Chondrocyte (in vitro differentiated cells): ENCODE measurements at regions not wholly inside any gene's neighbourhood (a gene's known extent, or its start where the extent isn't known, plus 50 kb on each side); places are given as distances from the start of the nearest gene placed in this dataset.

Experiments
- DNase-seq: peaks from one replicate; pipeline ENCODE4 v3.0.0; 2021; ENCODE audit warnings: mixed read lengths, low spot score
- H3K27ac Mint-ChIP-seq: one replicate; pipeline ENCODE4 v1.8.0; 2021; ENCODE audit warnings: mild to moderate bottlenecking, moderate library complexity, mixed read lengths; ENCODE audit not compliant: unreplicated experiment
- H3K27me3 Mint-ChIP-seq: 2 replicates; pipeline ENCODE4 v1.8.0; 2021; ENCODE audit warnings: low read depth, mixed read lengths
- H3K36me3 Mint-ChIP-seq: 2 replicates; pipeline ENCODE4 v1.8.0; 2021; ENCODE audit warnings: low read depth, mixed read lengths
- H3K4me1 Mint-ChIP-seq: 2 replicates; pipeline ENCODE4 v1.8.0; 2021; ENCODE audit warnings: low read depth, mild to moderate bottlenecking, mixed read lengths
- H3K4me3 Mint-ChIP-seq: one replicate; pipeline ENCODE4 v1.8.0; 2021; ENCODE audit warnings: mild to moderate bottlenecking, moderate library complexity, mixed read lengths; ENCODE audit not compliant: unreplicated experiment
- H3K9me3 Mint-ChIP-seq: 2 replicates; pipeline ENCODE4 v1.8.0; 2021; ENCODE audit warnings: low read depth, mixed read lengths
- CTCF ChIP-seq: fragments of 200-600 bp; sonication (generic); IDR thresholded peaks from 2 replicates; pipeline ENCODE4 v1.5.0; 2021; ENCODE audit warnings: antibody characterized with exemption, mild to moderate bottlenecking, moderate library complexity

GRCh38 chr2:184067502-184067901 lies 530.8 kb upstream of the ZNF804A start:
- H3K4me3 Mint-ChIP-seq = no peak overlapping the region
- no peak overlapping the region for H3K27ac Mint-ChIP-seq
- no peaks in the 10 kb centered on the region for H3K36me3 Mint-ChIP-seq
- peaks cover 12% of the 10 kb centered on the region for H3K27me3 Mint-ChIP-seq
- H3K9me3 Mint-ChIP-seq = no peaks in the 10 kb centered on the region
- TF ChIP-seq CTCF = no peak
- no peaks in the 10 kb centered on the region for H3K4me1 Mint-ChIP-seq
- no peak for DNase-seq

- H3K27me3 Mint-ChIP-seq = peaks cover 5% of the 10 kb centered on the region
- no peaks in the 10 kb centered on the region for H3K4me1 Mint-ChIP-seq
- no peak for TF ChIP-seq CTCF
- no peak overlapping the region for H3K4me3 Mint-ChIP-seq
- DNase-seq = no peak
- no peak overlapping the region for H3K27ac Mint-ChIP-seq
- no peaks in the 10 kb centered on the region for H3K9me3 Mint-ChIP-seq
- no peaks in the 10 kb centered on the region for H3K36me3 Mint-ChIP-seq
Observed at GRCh38 chr2:184072470-184072869, 525.9 kb upstream of the ZNF804A start.

- no peak for DNase-seq
- H3K4me1 Mint-ChIP-seq = no peaks in the 10 kb centered on the region
- H3K27me3 Mint-ChIP-seq = peaks cover 2% of the 10 kb centered on the region
- H3K4me3 Mint-ChIP-seq = no peak overlapping the region
- H3K36me3 Mint-ChIP-seq = no peaks in the 10 kb centered on the region
- no peak overlapping the region for H3K27ac Mint-ChIP-seq
- no peaks in the 10 kb centered on the region for H3K9me3 Mint-ChIP-seq
- no peak for TF ChIP-seq CTCF
Observed at GRCh38 chr2:184078496-184078895, 519.8 kb upstream of the ZNF804A start.

GRCh38 chr2:184091456-184091855 lies 506.9 kb upstream of the ZNF804A start:
- Mint-ChIP-seq H3K27me3 (peaks cover 12% of the 10 kb centered on the region), H3K27ac (no peak overlapping the region), H3K9me3 (peaks cover 10% of the 10 kb centered on the region), H3K36me3 (no peaks in the 10 kb centered on the region), H3K4me1 (no peaks in the 10 kb centered on the region), H3K4me3 (no peak overlapping the region)
- TF ChIP-seq CTCF = no peak
- DNase-seq = no peak

- TF ChIP-seq CTCF = no peak
- H3K4me1 Mint-ChIP-seq = no peaks in the 10 kb centered on the region
- no peak for DNase-seq
- H3K27me3 Mint-ChIP-seq = peaks cover 6% of the 10 kb centered on the region
- no peak overlapping the region for H3K27ac Mint-ChIP-seq
- H3K36me3 Mint-ChIP-seq = no peaks in the 10 kb centered on the region
- no peak overlapping the region for H3K4me3 Mint-ChIP-seq
- no peaks in the 10 kb centered on the region for H3K9me3 Mint-ChIP-seq
Observed at GRCh38 chr2:184113696-184114403, 484.5 kb upstream of the ZNF804A start.
